GM19324 (cell line): ENCODE measurements at regions not wholly inside any gene's neighbourhood (a gene's known extent, or its start where the extent isn't known, plus 50 kb on each side); places are given as distances from the start of the nearest gene placed in this dataset.

ENCODE experiments used
- ATAC-seq: cut with Tn5 transposase; IDR thresholded peaks from one replicate; pipeline ENCODE4 v1.9.1; 2021; ENCODE audit warnings: mild to moderate bottlenecking, moderate library complexity; ENCODE audit not compliant: unreplicated experiment, low FRiP score

DNA sequence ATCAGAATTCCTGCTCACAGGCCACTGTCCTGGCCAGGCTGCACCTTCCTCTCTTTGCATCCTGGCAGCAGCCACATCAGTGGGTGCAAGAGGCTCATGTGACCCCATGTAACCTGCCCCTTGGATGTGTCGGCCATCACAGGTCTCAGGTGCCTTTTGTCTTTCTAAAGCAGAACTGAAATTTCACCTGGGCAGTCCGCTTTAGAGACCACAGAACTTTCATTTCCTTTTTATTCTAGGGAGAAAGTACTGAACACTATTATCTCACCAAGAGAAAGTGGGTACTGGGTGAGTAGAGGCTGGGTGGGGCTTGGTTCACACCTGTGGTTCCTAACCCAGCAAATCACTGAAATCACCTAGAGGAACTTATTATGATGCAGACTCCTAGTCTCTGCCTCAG, 51.7 kb upstream of the NUP160 start:
- peak; percentile 98 for ATAC-seq
